ENCODE measurements at regions not wholly inside any gene's neighbourhood (a gene's known extent, or its start where the extent isn't known, plus 50 kb on each side); places are given as distances from the start of the nearest gene placed in this dataset.

GRCh38 chr6:74632196-74632875 lies 573.5 kb downstream of the COL12A1 start:
- Histone ChIP-seq H3K27ac (no peak overlapping the region), H3K4me3 (no peak overlapping the region), H3K9me3 (no peaks in the 10 kb centered on the region), H3K4me1 (no peaks in the 10 kb centered on the region), H3K36me3 (no peaks in the 10 kb centered on the region), H3K27me3 (no peaks in the 10 kb centered on the region)
- no peak for ATAC-seq (ENCODE audit: low FRiP score in 2 of 2)
- 53 to 100% methylated on average over 1 of the region's 1 CpG for WGBS, 2 donors
- no peak for DNase-seq
- TF ChIP-seq, protein P1, sequence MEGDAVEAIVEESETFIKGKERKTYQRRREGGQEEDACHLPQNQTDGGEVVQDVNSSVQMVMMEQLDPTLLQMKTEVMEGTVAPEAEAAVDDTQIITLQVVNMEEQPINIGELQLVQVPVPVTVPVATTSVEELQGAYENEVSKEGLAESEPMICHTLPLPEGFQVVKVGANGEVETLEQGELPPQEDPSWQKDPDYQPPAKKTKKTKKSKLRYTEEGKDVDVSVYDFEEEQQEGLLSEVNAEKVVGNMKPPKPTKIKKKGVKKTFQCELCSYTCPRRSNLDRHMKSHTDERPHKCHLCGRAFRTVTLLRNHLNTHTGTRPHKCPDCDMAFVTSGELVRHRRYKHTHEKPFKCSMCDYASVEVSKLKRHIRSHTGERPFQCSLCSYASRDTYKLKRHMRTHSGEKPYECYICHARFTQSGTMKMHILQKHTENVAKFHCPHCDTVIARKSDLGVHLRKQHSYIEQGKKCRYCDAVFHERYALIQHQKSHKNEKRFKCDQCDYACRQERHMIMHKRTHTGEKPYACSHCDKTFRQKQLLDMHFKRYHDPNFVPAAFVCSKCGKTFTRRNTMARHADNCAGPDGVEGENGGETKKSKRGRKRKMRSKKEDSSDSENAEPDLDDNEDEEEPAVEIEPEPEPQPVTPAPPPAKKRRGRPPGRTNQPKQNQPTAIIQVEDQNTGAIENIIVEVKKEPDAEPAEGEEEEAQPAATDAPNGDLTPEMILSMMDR (IDR thresholded peaks at IDR 0.05) = no peak
- TF ChIP-seq POLR2AphosphoS5 (IDR thresholded peaks at IDR 0.05) (no peak), POLR2A (IDR thresholded peaks at IDR 0.05) (no peak), EP300 (IDR thresholded peaks at IDR 0.05) (no peak)

DNA sequence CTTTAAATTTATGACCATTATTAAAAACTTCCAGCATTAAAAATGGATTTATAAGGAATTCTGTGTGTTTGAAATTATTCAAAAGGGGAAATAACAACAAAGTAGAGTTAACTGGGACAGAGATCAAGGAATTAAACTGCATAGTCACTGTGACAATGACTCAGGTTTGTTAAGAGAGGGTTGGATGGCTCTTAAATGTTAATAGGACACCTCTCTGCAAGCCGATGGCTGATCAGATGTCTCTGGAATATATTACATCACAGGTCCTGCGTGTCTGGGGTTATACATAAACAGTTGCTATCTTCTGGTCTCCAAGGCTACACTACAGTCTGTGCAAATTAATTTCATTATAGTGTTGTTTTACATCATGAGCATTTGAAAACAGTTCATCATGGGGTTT lies 574.3 kb downstream of the COL12A1 start:
- Histone ChIP-seq H3K4me1 (no peaks in the 10 kb centered on the region), H3K27ac (no peak overlapping the region), H3K9me3 (no peaks in the 10 kb centered on the region), H3K27me3 (no peaks in the 10 kb centered on the region), H3K4me3 (no peak overlapping the region), H3K36me3 (no peaks in the 10 kb centered on the region)
- TF ChIP-seq POLR2A (IDR thresholded peaks at IDR 0.05) = no peak
- no peak for TF ChIP-seq POLR2AphosphoS5 (IDR thresholded peaks at IDR 0.05)
- no peak for TF ChIP-seq EP300 (IDR thresholded peaks at IDR 0.05)
- TF ChIP-seq, protein P1 (IDR thresholded peaks at IDR 0.05) = no peak
- 55 to 76% methylated on average over 2 of the region's 2 CpGs for WGBS, 2 donors
- ATAC-seq (ENCODE audit: low FRiP score in 2 of 2) (no peak), DNase-seq (no peak)

DNA sequence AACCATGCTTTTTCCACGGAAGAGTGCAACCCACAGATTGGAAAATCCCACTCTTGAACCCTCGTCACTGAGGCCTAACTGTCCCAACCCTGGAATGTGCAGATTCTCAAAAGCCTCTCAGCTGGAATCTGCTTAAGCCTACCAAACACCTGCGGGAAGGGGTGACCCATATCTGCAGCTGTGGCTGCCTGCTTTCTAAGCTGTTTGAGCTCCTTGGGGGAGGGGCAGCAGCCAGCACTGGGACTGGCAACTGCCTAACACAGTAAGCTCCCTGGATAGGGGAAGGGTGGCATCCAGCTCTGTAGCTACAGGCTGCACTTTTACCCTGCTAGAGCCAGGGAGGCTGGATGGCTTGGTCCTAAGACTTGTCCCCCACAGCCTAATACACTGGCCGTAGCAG lies 579.6 kb downstream of the COL12A1 start:
- ATAC-seq (ENCODE audit: low FRiP score in 2 of 2) (no peak), DNase-seq (no peak)
- no peak overlapping the region for H3K4me3 ChIP-seq
- WGBS, 2 donors = 66 to 74% methylated on average over 2 to 4 of the region's 4 CpGs
- H3K36me3 ChIP-seq = no peaks in the 10 kb centered on the region
- no peaks in the 10 kb centered on the region for H3K4me1 ChIP-seq
- H3K9me3 ChIP-seq = peaks cover 0 to 13% (median 5%) of the 10 kb centered on the region in 4 donors
- no peaks in the 10 kb centered on the region for H3K27me3 ChIP-seq
- no peak for TF ChIP-seq POLR2AphosphoS5 (IDR thresholded peaks at IDR 0.05)
- H3K27ac ChIP-seq = no peak overlapping the region

DNA sequence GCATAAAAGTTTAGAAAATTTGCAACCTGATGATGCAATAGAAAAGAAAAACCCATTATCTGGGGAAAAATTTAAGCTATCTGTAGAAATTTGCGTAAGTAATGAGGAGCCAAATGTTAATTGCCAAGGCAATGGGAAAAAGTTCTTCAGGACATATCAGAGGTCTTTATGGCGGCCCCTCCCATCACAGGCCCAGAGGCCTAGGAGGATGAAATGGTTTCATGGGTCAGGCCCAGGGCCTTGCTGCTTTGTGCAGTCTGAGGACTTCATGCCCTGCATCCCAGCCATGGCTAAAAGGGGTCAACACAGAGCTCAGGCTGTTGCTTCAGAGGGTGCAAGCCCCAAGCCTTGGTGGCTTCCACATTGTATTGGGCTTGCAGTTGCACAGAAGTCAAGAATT lies 582.8 kb downstream of the COL12A1 start:
- Histone ChIP-seq H3K27me3 (no peaks in the 10 kb centered on the region), H3K36me3 (no peaks in the 10 kb centered on the region), H3K9me3 (peaks cover 0 to 13% (median 5%) of the 10 kb centered on the region in 4 donors), H3K4me3 (no peak overlapping the region), H3K27ac (no peak overlapping the region), H3K4me1 (no peaks in the 10 kb centered on the region)
- TF ChIP-seq, protein P1 (IDR thresholded peaks at IDR 0.05) = no peak
- TF ChIP-seq POLR2A (IDR thresholded peaks at IDR 0.05) (no peak), EP300 (IDR thresholded peaks at IDR 0.05) (no peak), POLR2AphosphoS5 (IDR thresholded peaks at IDR 0.05) (no peak)
- DNase-seq = no peak
- no peak for ATAC-seq (ENCODE audit: low FRiP score in 2 of 2)
- 72 to 88% methylated on average over 2 of the region's 2 CpGs for whole genome bisulfite sequencing, 2 donors

DNA sequence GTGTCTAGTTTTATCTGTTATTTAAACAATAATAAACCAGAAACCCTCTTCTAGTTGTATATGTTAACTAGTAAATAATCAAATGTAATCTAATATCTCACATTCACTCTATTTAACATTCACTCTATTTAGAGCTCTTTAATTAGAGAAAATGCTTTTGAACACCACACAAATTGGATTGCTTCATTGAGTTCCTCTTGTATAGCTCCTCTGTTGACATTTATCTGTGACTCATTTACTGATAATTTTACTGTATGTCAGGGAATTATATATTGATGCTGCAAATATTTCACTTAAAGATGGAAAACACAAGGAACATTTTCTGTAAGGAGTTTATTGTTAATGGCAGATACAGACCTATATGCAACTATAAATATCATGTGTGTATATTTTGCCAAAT lies 594.6 kb downstream of the COL12A1 start:
- ATAC-seq (ENCODE audit: low FRiP score in 2 of 2) (no peak), DNase-seq (no peak)
- Histone ChIP-seq H3K36me3 (no peaks in the 10 kb centered on the region), H3K27me3 (no peaks in the 10 kb centered on the region), H3K27ac (no peak overlapping the region), H3K4me3 (no peak overlapping the region), H3K4me1 (peaks cover 0 to 8% (median 0%) of the 10 kb centered on the region in 4 donors), H3K9me3 (no peaks in the 10 kb centered on the region)
- TF ChIP-seq, protein P1 (IDR thresholded peaks at IDR 0.05) = no peak

All from upper lobe of left lung (tissue), 6 donors.